Lower lobe of right lung (tissue), 2 donors: ENCODE measurements at regions not wholly inside any gene's neighbourhood (a gene's known extent, or its start where the extent isn't known, plus 50 kb on each side); places are given as distances from the start of the nearest gene placed in this dataset.

Source experiments
- ATAC-seq, 2 donors: fragments of 200-7000 bp; cut with Tn5 transposase; one replicate each; pipeline ENCODE4 v1.9.1; 2020 to 2022; ENCODE audit warnings: mild to moderate bottlenecking in 2 of 2, moderate library complexity in 2 of 2
- DNase-seq: peaks from one replicate; pipeline ENCODE4 v3.0.0-alpha.2; 2020
- H3K27ac ChIP-seq: fragments of 200-600 bp; one replicate; pipeline ENCODE4 v1.8.0; 2022
- H3K27me3 ChIP-seq: fragments of 200-600 bp; one replicate; pipeline ENCODE4 v1.8.0; 2022; ENCODE audit warnings: low read depth
- H3K36me3 ChIP-seq: fragments of 200-600 bp; one replicate; pipeline ENCODE4 v1.8.0; 2022; ENCODE audit warnings: mild to moderate bottlenecking
- H3K4me1 ChIP-seq: fragments of 200-600 bp; one replicate; pipeline ENCODE4 v1.8.0; 2022
- H3K4me3 ChIP-seq: fragments of 200-600 bp; one replicate; pipeline ENCODE4 v1.8.0; 2022; ENCODE audit warnings: mild to moderate bottlenecking
- H3K9me3 ChIP-seq: fragments of 200-600 bp; one replicate; pipeline ENCODE4 v1.8.0; 2022
- CTCF ChIP-seq: fragments of 200-600 bp; IDR thresholded peaks from one replicate; pipeline ENCODE4 v1.8.0; 2022; ENCODE audit warnings: antibody characterized with exemption, mild to moderate bottlenecking
- intact Hi-C: fragments of 100-400 bp; cut with DNase I; formaldehyde crosslinking; loops from one replicate; pipeline ENCODE4 v1.11.0; 2022
- donor health status: DM: no; HTN: yes; CAD: no; lungs with severe emphysema.

GRCh38 chr6:71236926-71237434, 51.6 kb upstream of the OGFRL1 start:
- H3K4me1 ChIP-seq, result no peaks in the 10 kb centered on the region
- H3K27me3 ChIP-seq, result no peaks in the 10 kb centered on the region
- no peaks in the 10 kb centered on the region for H3K9me3 ChIP-seq
- no peaks in the 10 kb centered on the region for H3K36me3 ChIP-seq
- DNase-seq (no peak), ATAC-seq (no peak)
- no peak overlapping the region for H3K27ac ChIP-seq
- no peak for TF ChIP-seq CTCF
- no peak overlapping the region for H3K4me3 ChIP-seq
- intact Hi-C loops, result no loop called here

DNA sequence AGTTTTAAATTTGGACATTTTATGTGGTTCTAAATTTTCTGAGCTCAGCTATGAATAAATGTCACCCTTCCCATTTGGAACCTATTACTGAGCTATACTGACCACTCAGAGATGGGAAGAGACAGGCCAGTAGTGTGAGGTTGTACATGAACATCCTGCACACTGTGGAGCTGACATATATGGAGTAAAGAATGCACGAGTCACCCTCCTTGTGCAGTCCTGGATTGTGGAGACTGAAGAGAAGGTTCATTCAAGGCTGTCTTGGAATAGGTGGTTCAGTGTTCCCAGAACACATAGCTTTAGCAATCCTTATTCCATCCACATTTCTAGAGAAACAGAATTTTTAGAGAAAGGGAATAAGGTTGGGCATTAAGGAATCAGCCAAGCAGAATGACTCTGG, 50.3 kb upstream of the OGFRL1 start:
- H3K36me3 ChIP-seq, result no peaks in the 10 kb centered on the region
- no peak overlapping the region for H3K4me3 ChIP-seq
- intact Hi-C loops, result no loop called here
- no peaks in the 10 kb centered on the region for H3K4me1 ChIP-seq
- H3K27ac ChIP-seq, result no peak overlapping the region
- no peaks in the 10 kb centered on the region for H3K9me3 ChIP-seq
- DNase-seq (no peak), ATAC-seq (no peak)
- H3K27me3 ChIP-seq, result no peaks in the 10 kb centered on the region
- TF ChIP-seq CTCF, result no peak
